Aorta (tissue), 5 donors: ENCODE measurements at regions not wholly inside any gene's neighbourhood (a gene's known extent, or its start where the extent isn't known, plus 50 kb on each side); places are given as distances from the start of the nearest gene placed in this dataset.

Experiments used
- ATAC-seq: fragments of 200-7000 bp; cut with Tn5 transposase; one replicate; pipeline ENCODE4 v1.9.1; 2022; ENCODE audit warnings: moderate library complexity; ENCODE audit not compliant: low FRiP score
- DNase-seq, 2 donors: peaks; one replicate each; pipeline ENCODE4 v3.0.0-alpha.2; 2020
- H3K27ac ChIP-seq, 2 donors: one replicate each; pipeline ENCODE4 v1.5.1; 2013; ENCODE audit warnings: low read length in 2 of 2, mild to moderate bottlenecking in 2 of 2, moderate library complexity in 2 of 2, control low read depth in 1 of 2, inconsistent platforms in 1 of 2, low read depth in 1 of 2
- H3K27me3 ChIP-seq, 2 donors: one replicate each; pipeline ENCODE4 v1.6.1; 2013; ENCODE audit warnings: control low read depth in 1 of 2, low read length in 1 of 2, mild to moderate bottlenecking in 1 of 2, moderate library complexity in 1 of 2; ENCODE audit not compliant: insufficient read depth in 2 of 2, control insufficient read depth in 1 of 2
- H3K36me3 ChIP-seq, 2 donors: one replicate each; pipeline ENCODE4 v1.6.1; 2013; ENCODE audit warnings: control low read depth in 1 of 2, low read length in 1 of 2, mild to moderate bottlenecking in 1 of 2; ENCODE audit not compliant: insufficient read depth in 2 of 2, control insufficient read depth in 1 of 2
- H3K4me1 ChIP-seq, 2 donors: one replicate each; pipeline ENCODE4 v1.6.1; 2013; ENCODE audit warnings: low read length in 2 of 2, control low read depth in 1 of 2, mild to moderate bottlenecking in 1 of 2, moderate library complexity in 1 of 2; ENCODE audit not compliant: insufficient read depth in 2 of 2, control insufficient read depth in 1 of 2
- H3K4me3 ChIP-seq, 2 donors: one replicate each; pipeline ENCODE4 v1.5.1; 2013; ENCODE audit warnings: low read length in 2 of 2, control low read depth in 1 of 2, mild to moderate bottlenecking in 1 of 2
- H3K9me3 ChIP-seq: one replicate; pipeline ENCODE4 v1.6.1; 2013; ENCODE audit warnings: mild to moderate bottlenecking, low read length; ENCODE audit not compliant: control insufficient read depth
- WGBS, 2 donors: extraction: QIAGEN DNeasy Blood & Tissue Kit; methylation state at CpG; one replicate each; pipeline ENCODE4 v1.1.7; 2013; 5-methylcytosine and 5-hydroxymethylcytosine counted together
- intact Hi-C, 2 donors: fragments of 100-400 bp; cut with DNase I; formaldehyde crosslinking; loops; one replicate each; pipeline versions ENCODE4 v1.14.2 to v1.15.0; 2022
- donor health status: healthy with polysubstance abuse.
- donor health status: Bipolar disorder and iron deficiency.
- donor health status: DM: no; HTN: no; CAD: no.
- donor health status: DM: no; HTN: no; CAD: no.
- donor health status: DM: yes; HTN: yes; CAD: no.

DNA sequence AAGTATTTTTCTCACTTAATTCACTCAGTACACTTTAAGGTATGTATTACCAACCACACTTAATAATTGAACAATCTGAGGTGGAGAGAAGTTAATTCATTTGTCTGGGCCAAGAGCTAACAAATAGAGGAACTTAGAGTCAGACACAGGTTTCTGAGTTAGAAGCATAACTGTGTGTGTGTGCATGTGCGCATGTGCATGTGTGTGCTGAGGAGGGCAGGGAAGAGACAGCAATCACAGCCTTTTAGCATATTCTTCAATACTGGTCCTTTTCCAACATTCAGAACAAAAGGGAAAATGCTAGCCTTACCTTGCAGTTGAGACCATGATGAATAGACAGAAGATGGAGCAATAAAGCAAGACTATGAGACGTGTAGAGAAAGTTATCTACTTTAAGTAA, 136.2 kb upstream of the ATP5MC3 start:
- H3K4me3 ChIP-seq, result no peak overlapping the region
- H3K27me3 ChIP-seq, result no peaks in the 10 kb centered on the region
- 82 to 83% methylated on average over 2 of the region's 2 CpGs for WGBS, 2 donors
- intact Hi-C loops, result no loop called here
- peaks cover 2% of the 10 kb centered on the region for H3K9me3 ChIP-seq
- no peak overlapping the region for H3K27ac ChIP-seq
- no peak for DNase-seq
- no peak for ATAC-seq
- H3K36me3 ChIP-seq, result no peaks in the 10 kb centered on the region
- H3K4me1 ChIP-seq, result no peaks in the 10 kb centered on the region

GRCh38 chr2:175312137-175312536, 130.6 kb upstream of the ATP5MC3 start:
- ATAC-seq (no peak), DNase-seq (no peak)
- Histone ChIP-seq H3K36me3 (no peaks in the 10 kb centered on the region), H3K4me1 (no peaks in the 10 kb centered on the region), H3K27ac (no peak overlapping the region), H3K27me3 (no peaks in the 10 kb centered on the region), H3K9me3 (peaks cover 2% of the 10 kb centered on the region), H3K4me3 (no peak overlapping the region)
- intact Hi-C loops, result no loop called here
- 14 to 19% methylated on average over 2 of the region's 2 CpGs for WGBS, 2 donors

- ATAC-seq (no peak), DNase-seq (no peak)
- Histone ChIP-seq H3K27ac (no peak overlapping the region), H3K9me3 (peaks cover 2% of the 10 kb centered on the region), H3K4me3 (no peak overlapping the region), H3K36me3 (no peaks in the 10 kb centered on the region), H3K27me3 (no peaks in the 10 kb centered on the region), H3K4me1 (no peaks in the 10 kb centered on the region)
- intact Hi-C loops, result no loop called here
- WGBS, 2 donors, result 65 to 69% methylated on average over 1 of the region's 1 CpG
Observed at GRCh38 chr2:175310813-175311504, 129.4 kb upstream of the ATP5MC3 start.

DNA sequence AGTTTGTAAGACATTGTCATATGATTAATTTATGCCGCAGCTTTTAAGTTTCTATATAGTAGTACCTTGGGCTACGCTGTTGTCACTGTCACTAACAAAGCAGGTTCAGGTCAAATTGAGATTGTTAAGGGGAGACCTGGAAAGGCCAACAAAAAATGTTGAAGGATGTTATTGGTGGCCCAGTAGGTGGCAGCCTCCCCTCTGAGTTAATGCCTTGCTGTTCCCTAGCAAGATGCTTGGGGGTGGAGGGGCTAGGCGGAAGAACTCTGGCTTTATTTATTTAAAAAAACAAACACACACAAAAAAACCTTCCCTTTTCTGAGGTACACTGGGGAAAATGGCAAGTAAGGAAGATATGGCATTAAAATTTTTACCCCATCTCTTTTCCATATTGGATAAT, 128.3 kb upstream of the ATP5MC3 start:
- ATAC-seq, result no peak

GRCh38 chr2:175308005-175308404, 126.5 kb upstream of the ATP5MC3 start:
- Histone ChIP-seq H3K4me1 (no peaks in the 10 kb centered on the region), H3K27me3 (no peaks in the 10 kb centered on the region), H3K36me3 (no peaks in the 10 kb centered on the region), H3K4me3 (no peak overlapping the region), H3K9me3 (no peaks in the 10 kb centered on the region), H3K27ac (no peak overlapping the region)
- no peak for DNase-seq
- 84 to 89% methylated on average over 4 of the region's 4 CpGs for WGBS, 2 donors
- intact Hi-C loops, result no loop called here
- no peak for ATAC-seq

More for the DNA sequence above, 128.3 kb upstream of the ATP5MC3 start:
- Histone ChIP-seq H3K27ac (no peak overlapping the region), H3K9me3 (peaks cover 2% of the 10 kb centered on the region), H3K4me1 (no peaks in the 10 kb centered on the region), H3K36me3 (no peaks in the 10 kb centered on the region), H3K27me3 (no peaks in the 10 kb centered on the region), H3K4me3 (no peak overlapping the region)
- DNase-seq, result no peak
- intact Hi-C loops, result no loop called here
- WGBS, 2 donors, result 50 to 52% methylated on average over 3 of the region's 3 CpGs

DNA sequence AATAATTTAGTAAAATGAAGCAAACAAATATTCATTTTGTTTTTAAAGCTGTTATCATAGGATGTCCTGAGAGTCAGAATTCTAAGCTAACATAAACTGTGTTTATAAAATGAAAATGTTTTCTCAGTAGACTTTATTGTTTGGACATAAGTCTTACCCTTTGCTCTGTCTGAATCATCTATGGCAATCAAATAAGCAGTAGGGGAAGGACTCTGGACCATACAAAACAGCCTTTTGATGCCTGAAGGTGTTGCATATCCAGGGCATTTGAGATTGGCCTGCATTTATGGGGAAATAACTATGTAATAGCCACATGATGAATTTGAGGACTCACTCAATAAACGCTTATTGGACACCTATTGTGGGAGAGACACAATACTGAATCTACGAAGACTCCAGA, 123.0 kb upstream of the ATP5MC3 start:
- no peak for ATAC-seq
- intact Hi-C loops, result no loop called here
- DNase-seq, result no peak
- H3K36me3 ChIP-seq, result no peaks in the 10 kb centered on the region
- no peaks in the 10 kb centered on the region for H3K4me1 ChIP-seq
- H3K27ac ChIP-seq, result no peak overlapping the region
- 88 to 89% methylated on average over 2 of the region's 2 CpGs for WGBS, 2 donors
- H3K27me3 ChIP-seq, result no peaks in the 10 kb centered on the region
- no peak overlapping the region for H3K4me3 ChIP-seq
- H3K9me3 ChIP-seq, result no peaks in the 10 kb centered on the region

DNA sequence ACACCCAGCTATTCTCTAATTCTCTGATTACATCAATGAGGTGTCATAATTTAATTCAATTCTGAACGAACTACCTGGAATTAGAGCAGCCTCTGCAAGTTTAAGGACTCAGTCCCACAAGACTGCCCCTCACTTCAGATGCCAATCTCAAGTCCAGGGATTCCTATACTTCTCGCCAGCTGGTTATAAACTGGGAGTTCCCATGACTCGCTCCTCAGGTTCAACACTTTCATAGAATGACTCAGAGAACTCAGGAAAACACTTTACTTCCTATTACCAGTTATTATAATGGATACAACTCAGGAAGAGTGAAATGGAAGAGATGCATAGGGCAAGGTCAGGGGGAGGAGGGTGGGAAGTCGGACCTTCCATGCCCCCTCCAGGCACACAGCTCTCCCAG, 112.3 kb upstream of the ATP5MC3 start:
- 68 to 74% methylated on average over 4 of the region's 4 CpGs for WGBS, 2 donors
- DNase-seq (no peak), ATAC-seq (no peak)
- no peak overlapping the region for H3K27ac ChIP-seq
- H3K27me3 ChIP-seq, result no peaks in the 10 kb centered on the region
- intact Hi-C loops, result no loop called here
- no peaks in the 10 kb centered on the region for H3K4me1 ChIP-seq
- no peaks in the 10 kb centered on the region for H3K36me3 ChIP-seq
- no peak overlapping the region for H3K4me3 ChIP-seq
- H3K9me3 ChIP-seq, result peaks cover 3% of the 10 kb centered on the region

- Histone ChIP-seq H3K36me3 (no peaks in the 10 kb centered on the region), H3K27ac (no peak overlapping the region), H3K4me1 (no peaks in the 10 kb centered on the region), H3K4me3 (no peak overlapping the region), H3K9me3 (peaks cover 3% of the 10 kb centered on the region), H3K27me3 (no peaks in the 10 kb centered on the region)
- DNase-seq (no peak), ATAC-seq (no peak)
- 85 to 86% methylated on average over 3 of the region's 3 CpGs for WGBS, 2 donors
- intact Hi-C loops, result no loop called here
Observed at GRCh38 chr2:175293195-175293594, 111.7 kb upstream of the ATP5MC3 start.

DNA sequence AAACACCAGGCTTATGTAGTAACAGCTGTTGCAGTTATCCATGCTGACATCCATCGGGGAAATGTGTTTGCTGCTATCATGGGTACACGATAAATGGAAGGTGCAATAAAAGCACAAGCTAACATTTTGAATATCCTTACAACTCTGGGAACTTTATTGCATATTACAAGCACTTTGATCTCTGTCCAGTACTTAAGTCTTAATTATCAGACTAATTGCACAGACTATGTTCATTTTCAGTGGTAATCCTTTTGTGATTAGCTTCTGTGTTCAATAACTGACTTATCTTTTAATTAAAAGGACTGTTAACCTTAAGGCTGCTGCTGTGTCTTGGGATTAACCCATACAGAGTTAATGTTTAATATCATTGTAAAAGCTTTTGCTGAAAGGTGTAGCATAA, 101.4 kb upstream of the ATP5MC3 start:
- H3K9me3 ChIP-seq, result no peaks in the 10 kb centered on the region
- H3K36me3 ChIP-seq, result no peaks in the 10 kb centered on the region
- no peak overlapping the region for H3K4me3 ChIP-seq
- no peaks in the 10 kb centered on the region for H3K27me3 ChIP-seq
- no peak overlapping the region for H3K27ac ChIP-seq
- 70 to 71% methylated on average over 2 of the region's 2 CpGs for WGBS, 2 donors
- DNase-seq (no peak), ATAC-seq (no peak)
- H3K4me1 ChIP-seq, result no peaks in the 10 kb centered on the region
- intact Hi-C loops, result no loop called here
